Right lobe of liver (tissue), 6 donors: ENCODE measurements at regions not wholly inside any gene's neighbourhood (a gene's known extent, or its start where the extent isn't known, plus 50 kb on each side); places are given as distances from the start of the nearest gene placed in this dataset.

Source experiments
- ATAC-seq, 4 donors: fragments of 200-7000 bp; cut with Tn5 transposase; one replicate each; pipeline ENCODE4 v1.9.1; 2020; ENCODE audit warnings: mild to moderate bottlenecking in 4 of 4, moderate library complexity in 4 of 4
- DNase-seq, 3 donors: peaks; one replicate each; pipeline ENCODE4 v3.0.0-alpha.2; 2020
- H3K27ac ChIP-seq, 3 donors: fragments of 200-600 bp; one replicate each; pipeline ENCODE4 v1.8.0; 2022
- H3K27me3 ChIP-seq, 2 donors: fragments of 200-600 bp; one replicate each; pipeline ENCODE4 v1.8.0; 2022
- H3K36me3 ChIP-seq, 4 donors: fragments of 200-600 bp; sonication (generic) in 1 of 4; one replicate each; pipeline versions ENCODE4 v1.5.1 to v1.8.0; 2017 to 2022; ENCODE audit warnings: control low read depth in 1 of 4
- H3K4me1 ChIP-seq, 4 donors: fragments of 200-600 bp; sonication (generic) in 1 of 4; one replicate each; pipeline versions ENCODE4 v1.5.1 to v1.8.0; 2017 to 2022; ENCODE audit warnings: control low read depth in 1 of 4
- H3K4me3 ChIP-seq, 3 donors: fragments of 200-600 bp; one replicate each; pipeline ENCODE4 v1.8.0; 2022
- H3K9me3 ChIP-seq, 4 donors: fragments of 200-600 bp; sonication (generic) in 1 of 4; one replicate each; pipeline versions ENCODE4 v1.5.1 to v1.8.0; 2017 to 2022; ENCODE audit warnings: control low read depth in 1 of 4
- CTCF ChIP-seq, 4 donors: fragments of 200-600 bp in 3 of 4; fragments of 450-650 bp in 1 of 4; IDR thresholded peaks; one replicate each; pipeline versions ENCODE4 v1.5.1 to v1.8.0; 2016 to 2022; ENCODE audit warnings: antibody characterized with exemption in 4 of 4, mild to moderate bottlenecking in 2 of 4
- POLR2A ChIP-seq: fragments of 450-650 bp; IDR thresholded peaks from one replicate; pipeline ENCODE4 v1.6.1; 2017; ENCODE audit warnings: antibody characterized with exemption, mild to moderate bottlenecking
- WGBS: methylation state at CpG from one replicate; pipeline ENCODE4 v1.1.6; 2018; ENCODE audit warnings: low coverage, low lambda C conversion rate; ENCODE audit not compliant: insufficient coverage; ENCODE audit errors: missing lambda C conversion rate; 5-methylcytosine and 5-hydroxymethylcytosine counted together
- intact Hi-C, 2 donors: fragments of 100-400 bp; cut with DNase I; formaldehyde crosslinking; loops; one replicate each; pipeline versions ENCODE4 v1.11.2 to v1.14.1; 2022
- donor health status: DM: no; HTN: yes; CAD: no.
- donor health status: DM: no; HTN: no; CAD: no.
- donor health status: DM: no; HTN: no; CAD: no.
- donor health status: DM: no; HTN: yes; CAD: no.
- donor health status: DM: no; HTN: yes; CAD: no.

GRCh38 chr7:32385316-32385956, 104.7 kb downstream of the LSM5 start:
- no peak for DNase-seq
- no peaks in the 10 kb centered on the region for H3K36me3 ChIP-seq
- H3K9me3 ChIP-seq, result no peaks in the 10 kb centered on the region
- 50% methylated on average over 2 of the region's 2 CpGs for WGBS
- TF ChIP-seq POLR2A (no peak), CTCF (IDR thresholded peaks at IDR 0.05) (no peak)
- no peak overlapping the region for H3K4me3 ChIP-seq
- H3K27ac ChIP-seq, result no peak overlapping the region
- no peaks in the 10 kb centered on the region for H3K27me3 ChIP-seq
- no peaks in the 10 kb centered on the region for H3K4me1 ChIP-seq
- intact Hi-C loops, result no loop called here
- no peak for ATAC-seq

GRCh38 chr7:32381024-32381601, 109.1 kb downstream of the LSM5 start:
- intact Hi-C loops, result no loop called here
- no peaks in the 10 kb centered on the region for H3K36me3 ChIP-seq
- TF ChIP-seq POLR2A (no peak), CTCF (IDR thresholded peaks at IDR 0.05) (no peak)
- no peak overlapping the region for H3K4me3 ChIP-seq
- no peaks in the 10 kb centered on the region for H3K4me1 ChIP-seq
- ATAC-seq (no peak), DNase-seq (no peak)
- WGBS, result 71% methylated on average over 3 of the region's 4 CpGs
- no peaks in the 10 kb centered on the region for H3K27me3 ChIP-seq
- no peaks in the 10 kb centered on the region for H3K9me3 ChIP-seq
- H3K27ac ChIP-seq, result no peak overlapping the region

GRCh38 chr7:32379510-32380112, 110.6 kb downstream of the LSM5 start:
- intact Hi-C loops, result no loop called here
- Histone ChIP-seq H3K27ac (no peak overlapping the region), H3K9me3 (no peaks in the 10 kb centered on the region), H3K36me3 (no peaks in the 10 kb centered on the region), H3K4me3 (no peak overlapping the region), H3K4me1 (no peaks in the 10 kb centered on the region), H3K27me3 (no peaks in the 10 kb centered on the region)
- DNase-seq (no peak), ATAC-seq (no peak)
- TF ChIP-seq CTCF (IDR thresholded peaks at IDR 0.05) (no peak), POLR2A (no peak)
- WGBS, result 45% methylated on average over 2 of the region's 2 CpGs

GRCh38 chr7:32378988-32379387, 111.2 kb downstream of the LSM5 start:
- intact Hi-C loops, result no loop called here

More at GRCh38 chr7:32378988-32379387, 111.2 kb downstream of the LSM5 start:
- Histone ChIP-seq H3K4me3 (no peak overlapping the region), H3K27me3 (no peaks in the 10 kb centered on the region), H3K27ac (no peak overlapping the region), H3K4me1 (no peaks in the 10 kb centered on the region), H3K36me3 (no peaks in the 10 kb centered on the region), H3K9me3 (no peaks in the 10 kb centered on the region)
- DNase-seq, result no peak
- 11% methylated on average over 2 of the region's 2 CpGs for WGBS
- ATAC-seq, result no peak
- TF ChIP-seq POLR2A, result no peak
- TF ChIP-seq CTCF (IDR thresholded peaks at IDR 0.05), result no peak
